ENCODE measurements at regions not wholly inside any gene's neighbourhood (a gene's known extent, or its start where the extent isn't known, plus 50 kb on each side); places are given as distances from the start of the nearest gene placed in this dataset.

DNA sequence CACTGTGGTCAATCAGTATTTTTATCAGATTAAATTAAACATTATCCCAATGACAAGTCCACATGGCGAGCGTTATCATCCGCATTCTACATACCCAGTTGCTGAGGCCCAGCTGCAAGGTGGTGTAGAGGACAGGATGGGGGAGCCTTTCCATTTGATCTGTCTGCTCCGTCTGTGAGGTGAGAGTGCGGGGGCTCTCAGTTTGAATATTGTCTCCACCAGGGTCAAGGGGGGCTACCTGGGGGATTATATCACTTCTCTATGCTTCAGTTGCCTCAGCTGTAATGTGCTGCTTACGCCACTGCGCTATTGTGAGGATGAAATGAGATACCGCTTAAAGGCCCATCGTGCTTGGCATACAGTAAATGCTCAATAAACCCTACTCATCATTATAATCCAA is 1106.0 kb downstream of the BCL11B start:
- no peak for DNase-seq (ENCODE audit: low read depth in 1 of 2, low spot score in 1 of 2)
- no peaks in the 10 kb centered on the region for H3K27me3 ChIP-seq (ENCODE audit: insufficient read depth, poor library complexity, severe bottlenecking)
- no peak overlapping the region for H3K4me3 ChIP-seq (replicated peaks; ENCODE audit: insufficient read depth, low read length)
- TF ChIP-seq, protein P1, sequence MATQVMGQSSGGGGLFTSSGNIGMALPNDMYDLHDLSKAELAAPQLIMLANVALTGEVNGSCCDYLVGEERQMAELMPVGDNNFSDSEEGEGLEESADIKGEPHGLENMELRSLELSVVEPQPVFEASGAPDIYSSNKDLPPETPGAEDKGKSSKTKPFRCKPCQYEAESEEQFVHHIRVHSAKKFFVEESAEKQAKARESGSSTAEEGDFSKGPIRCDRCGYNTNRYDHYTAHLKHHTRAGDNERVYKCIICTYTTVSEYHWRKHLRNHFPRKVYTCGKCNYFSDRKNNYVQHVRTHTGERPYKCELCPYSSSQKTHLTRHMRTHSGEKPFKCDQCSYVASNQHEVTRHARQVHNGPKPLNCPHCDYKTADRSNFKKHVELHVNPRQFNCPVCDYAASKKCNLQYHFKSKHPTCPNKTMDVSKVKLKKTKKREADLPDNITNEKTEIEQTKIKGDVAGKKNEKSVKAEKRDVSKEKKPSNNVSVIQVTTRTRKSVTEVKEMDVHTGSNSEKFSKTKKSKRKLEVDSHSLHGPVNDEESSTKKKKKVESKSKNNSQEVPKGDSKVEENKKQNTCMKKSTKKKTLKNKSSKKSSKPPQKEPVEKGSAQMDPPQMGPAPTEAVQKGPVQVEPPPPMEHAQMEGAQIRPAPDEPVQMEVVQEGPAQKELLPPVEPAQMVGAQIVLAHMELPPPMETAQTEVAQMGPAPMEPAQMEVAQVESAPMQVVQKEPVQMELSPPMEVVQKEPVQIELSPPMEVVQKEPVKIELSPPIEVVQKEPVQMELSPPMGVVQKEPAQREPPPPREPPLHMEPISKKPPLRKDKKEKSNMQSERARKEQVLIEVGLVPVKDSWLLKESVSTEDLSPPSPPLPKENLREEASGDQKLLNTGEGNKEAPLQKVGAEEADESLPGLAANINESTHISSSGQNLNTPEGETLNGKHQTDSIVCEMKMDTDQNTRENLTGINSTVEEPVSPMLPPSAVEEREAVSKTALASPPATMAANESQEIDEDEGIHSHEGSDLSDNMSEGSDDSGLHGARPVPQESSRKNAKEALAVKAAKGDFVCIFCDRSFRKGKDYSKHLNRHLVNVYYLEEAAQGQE (IDR thresholded peaks at IDR 0.05; ENCODE audit: insufficient replicate concordance, low read depth), result no peak
- TF ChIP-seq POLR2AphosphoS5 (IDR thresholded peaks at IDR 0.05; ENCODE audit: low read depth), result no peak
- TF ChIP-seq, protein P2, sequence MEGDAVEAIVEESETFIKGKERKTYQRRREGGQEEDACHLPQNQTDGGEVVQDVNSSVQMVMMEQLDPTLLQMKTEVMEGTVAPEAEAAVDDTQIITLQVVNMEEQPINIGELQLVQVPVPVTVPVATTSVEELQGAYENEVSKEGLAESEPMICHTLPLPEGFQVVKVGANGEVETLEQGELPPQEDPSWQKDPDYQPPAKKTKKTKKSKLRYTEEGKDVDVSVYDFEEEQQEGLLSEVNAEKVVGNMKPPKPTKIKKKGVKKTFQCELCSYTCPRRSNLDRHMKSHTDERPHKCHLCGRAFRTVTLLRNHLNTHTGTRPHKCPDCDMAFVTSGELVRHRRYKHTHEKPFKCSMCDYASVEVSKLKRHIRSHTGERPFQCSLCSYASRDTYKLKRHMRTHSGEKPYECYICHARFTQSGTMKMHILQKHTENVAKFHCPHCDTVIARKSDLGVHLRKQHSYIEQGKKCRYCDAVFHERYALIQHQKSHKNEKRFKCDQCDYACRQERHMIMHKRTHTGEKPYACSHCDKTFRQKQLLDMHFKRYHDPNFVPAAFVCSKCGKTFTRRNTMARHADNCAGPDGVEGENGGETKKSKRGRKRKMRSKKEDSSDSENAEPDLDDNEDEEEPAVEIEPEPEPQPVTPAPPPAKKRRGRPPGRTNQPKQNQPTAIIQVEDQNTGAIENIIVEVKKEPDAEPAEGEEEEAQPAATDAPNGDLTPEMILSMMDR (IDR thresholded peaks at IDR 0.05; ENCODE audit: insufficient read depth, low read length), result no peak
- TF ChIP-seq SPI1 (IDR thresholded peaks at IDR 0.05; ENCODE audit: borderline replicate concordance, low read depth), result no peak
- TF ChIP-seq GABPA (IDR thresholded peaks at IDR 0.05; ENCODE audit: low read depth), result no peak
- H3K27ac ChIP-seq (replicated peaks), result no peak overlapping the region

DNA sequence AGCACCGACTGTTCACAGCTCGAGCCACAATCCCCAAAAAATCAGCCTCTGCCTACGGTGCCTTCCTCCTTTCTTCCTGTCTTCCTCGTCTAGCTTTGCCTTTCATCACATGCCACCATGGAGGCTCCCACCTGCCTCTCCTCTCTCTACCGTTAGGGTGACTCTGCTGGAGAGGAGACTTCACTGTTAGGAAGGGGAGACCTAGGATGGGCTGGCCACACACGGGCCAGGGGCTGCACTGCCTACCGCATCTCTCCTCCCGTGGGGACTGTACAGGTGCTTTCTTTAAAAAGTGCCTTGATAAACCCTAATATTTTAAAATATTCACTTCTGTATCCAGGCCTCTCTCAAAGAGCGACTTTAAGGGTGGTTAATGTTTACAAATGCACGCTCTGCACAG is 1104.7 kb downstream of the BCL11B start:
- H3K27me3 ChIP-seq (ENCODE audit: insufficient read depth, poor library complexity, severe bottlenecking), result no peaks in the 10 kb centered on the region
- H3K27ac ChIP-seq (replicated peaks), result no peak overlapping the region
- TF ChIP-seq POLR2AphosphoS5 (IDR thresholded peaks at IDR 0.05; ENCODE audit: low read depth), result no peak
- no peak for TF ChIP-seq GABPA (IDR thresholded peaks at IDR 0.05; ENCODE audit: low read depth)
- TF ChIP-seq, protein P1 (IDR thresholded peaks at IDR 0.05; ENCODE audit: insufficient replicate concordance, low read depth), result no peak
- TF ChIP-seq, protein P2 (IDR thresholded peaks at IDR 0.05; ENCODE audit: insufficient read depth, low read length), result no peak
- TF ChIP-seq SPI1 (IDR thresholded peaks at IDR 0.05; ENCODE audit: borderline replicate concordance, low read depth), result no peak
- no peak overlapping the region for H3K4me3 ChIP-seq (replicated peaks; ENCODE audit: insufficient read depth, low read length)
- no peak for DNase-seq (ENCODE audit: low read depth in 1 of 2, low spot score in 1 of 2)

DNA sequence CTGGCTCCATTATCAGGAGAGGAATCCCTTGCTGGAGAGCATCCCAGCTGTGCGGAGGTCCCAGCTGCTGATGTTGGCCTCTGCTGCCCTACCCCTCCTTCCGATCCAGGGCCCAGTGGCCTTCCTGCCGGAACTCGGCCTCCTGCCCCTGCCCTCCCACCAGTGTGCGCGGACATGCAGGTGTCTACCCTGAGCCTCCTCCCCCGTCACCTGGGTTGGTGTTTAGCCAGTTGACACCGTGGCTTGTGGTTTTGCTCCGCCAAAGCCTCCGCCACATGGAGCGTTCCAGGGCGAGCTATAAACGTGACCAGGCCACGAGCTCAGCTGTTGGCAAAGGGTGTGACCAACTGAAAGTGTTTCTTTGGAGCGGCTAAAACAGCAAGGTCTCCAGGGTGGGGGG is 1104.3 kb downstream of the BCL11B start:
- H3K27ac ChIP-seq (replicated peaks), result no peak overlapping the region
- DNase-seq (ENCODE audit: low read depth in 1 of 2, low spot score in 1 of 2), result no peak
- no peak overlapping the region for H3K4me3 ChIP-seq (replicated peaks; ENCODE audit: insufficient read depth, low read length)
- no peaks in the 10 kb centered on the region for H3K27me3 ChIP-seq (ENCODE audit: insufficient read depth, poor library complexity, severe bottlenecking)
- TF ChIP-seq SPI1 (IDR thresholded peaks at IDR 0.05; ENCODE audit: borderline replicate concordance, low read depth) (no peak), GABPA (IDR thresholded peaks at IDR 0.05; ENCODE audit: low read depth) (no peak)
- TF ChIP-seq, protein P2 (IDR thresholded peaks at IDR 0.05; ENCODE audit: insufficient read depth, low read length), result no peak
